ENCODE measurements at regions not wholly inside any gene's neighbourhood (a gene's known extent, or its start where the extent isn't known, plus 50 kb on each side); places are given as distances from the start of the nearest gene placed in this dataset.

DNA sequence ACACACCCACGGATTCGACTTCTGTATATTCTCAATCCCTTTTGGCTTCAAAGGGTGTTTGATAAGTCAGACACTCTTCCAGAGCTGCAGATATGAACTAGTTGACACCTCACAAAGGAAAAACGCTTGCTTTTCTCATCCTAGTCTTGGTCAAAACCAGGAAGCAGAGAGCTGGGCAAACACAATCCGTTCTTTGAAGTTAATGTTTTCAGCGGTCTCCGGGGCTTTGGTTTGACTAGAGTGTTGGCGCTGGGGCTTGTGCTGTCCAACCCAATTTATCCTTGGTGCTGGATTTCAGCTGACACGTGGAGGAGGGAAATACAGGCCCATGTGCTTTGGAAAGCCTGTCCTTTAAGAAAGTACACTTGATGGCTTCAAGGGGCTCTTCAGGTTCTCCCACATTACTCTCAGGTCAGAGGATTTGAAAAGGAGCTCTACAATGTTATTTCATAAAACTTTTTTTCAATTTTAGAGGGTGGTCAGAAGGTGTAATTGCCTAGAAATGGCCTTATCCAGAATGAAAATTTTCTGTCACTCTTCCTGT lies 985.8 kb downstream of the VRK1 start:
- TF ChIP-seq, protein P1, sequence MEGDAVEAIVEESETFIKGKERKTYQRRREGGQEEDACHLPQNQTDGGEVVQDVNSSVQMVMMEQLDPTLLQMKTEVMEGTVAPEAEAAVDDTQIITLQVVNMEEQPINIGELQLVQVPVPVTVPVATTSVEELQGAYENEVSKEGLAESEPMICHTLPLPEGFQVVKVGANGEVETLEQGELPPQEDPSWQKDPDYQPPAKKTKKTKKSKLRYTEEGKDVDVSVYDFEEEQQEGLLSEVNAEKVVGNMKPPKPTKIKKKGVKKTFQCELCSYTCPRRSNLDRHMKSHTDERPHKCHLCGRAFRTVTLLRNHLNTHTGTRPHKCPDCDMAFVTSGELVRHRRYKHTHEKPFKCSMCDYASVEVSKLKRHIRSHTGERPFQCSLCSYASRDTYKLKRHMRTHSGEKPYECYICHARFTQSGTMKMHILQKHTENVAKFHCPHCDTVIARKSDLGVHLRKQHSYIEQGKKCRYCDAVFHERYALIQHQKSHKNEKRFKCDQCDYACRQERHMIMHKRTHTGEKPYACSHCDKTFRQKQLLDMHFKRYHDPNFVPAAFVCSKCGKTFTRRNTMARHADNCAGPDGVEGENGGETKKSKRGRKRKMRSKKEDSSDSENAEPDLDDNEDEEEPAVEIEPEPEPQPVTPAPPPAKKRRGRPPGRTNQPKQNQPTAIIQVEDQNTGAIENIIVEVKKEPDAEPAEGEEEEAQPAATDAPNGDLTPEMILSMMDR (IDR thresholded peaks at IDR 0.05; ENCODE audit: control insufficient read depth, extremely low read depth, insufficient read depth) = no peak
- no peak for DNase-seq (ENCODE audit: low read depth)
- no peak overlapping the region for H3K4me3 ChIP-seq (ENCODE audit: low read depth, low read length)

DNA sequence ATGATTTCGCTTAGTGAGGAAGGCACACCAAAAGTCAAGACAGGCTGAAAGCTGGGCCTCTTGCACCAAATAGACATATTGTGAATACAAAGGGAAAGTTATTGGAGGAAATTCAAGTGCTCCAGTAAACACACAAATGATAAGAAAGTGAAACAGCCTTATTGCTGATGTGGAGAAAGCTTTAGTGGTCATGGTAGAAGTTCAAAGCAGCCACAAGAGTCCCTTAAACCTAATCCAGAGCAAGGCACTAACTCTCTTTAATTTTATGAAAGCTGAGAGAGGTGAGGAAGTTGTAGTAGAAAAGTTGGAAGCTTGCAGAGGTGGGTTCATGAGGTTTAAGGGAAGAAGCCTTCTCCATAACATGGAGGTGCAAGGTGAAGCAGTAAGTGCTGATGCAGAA lies 988.3 kb downstream of the VRK1 start:
- TF ChIP-seq, protein P1 (IDR thresholded peaks at IDR 0.05; ENCODE audit: control insufficient read depth, extremely low read depth, insufficient read depth) = no peak
- no peak for DNase-seq (ENCODE audit: low read depth)
- no peak overlapping the region for H3K4me3 ChIP-seq (ENCODE audit: low read depth, low read length)

DNA sequence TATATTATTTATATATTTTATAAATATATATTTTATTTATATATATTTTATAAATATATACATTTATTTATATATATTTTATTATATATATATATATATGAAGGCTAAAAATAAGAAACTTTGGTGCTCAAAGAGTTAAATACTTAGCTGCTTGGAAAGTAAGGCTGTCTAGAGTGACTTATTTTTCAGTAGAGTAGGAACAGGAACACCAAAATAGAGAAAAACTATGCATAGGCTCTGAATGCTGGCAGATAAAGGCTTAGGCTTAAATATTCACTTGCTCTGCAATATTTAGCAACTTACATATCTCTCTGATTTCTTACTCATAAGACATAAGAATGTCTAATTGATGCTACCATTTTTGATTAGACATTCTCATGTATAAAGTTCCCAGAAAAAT lies 991.2 kb downstream of the VRK1 start:
- no peak for DNase-seq (ENCODE audit: low read depth)
- no peak overlapping the region for H3K4me3 ChIP-seq (ENCODE audit: low read depth, low read length)
- TF ChIP-seq, protein P1 (IDR thresholded peaks at IDR 0.05; ENCODE audit: control insufficient read depth, extremely low read depth, insufficient read depth) = no peak

DNA sequence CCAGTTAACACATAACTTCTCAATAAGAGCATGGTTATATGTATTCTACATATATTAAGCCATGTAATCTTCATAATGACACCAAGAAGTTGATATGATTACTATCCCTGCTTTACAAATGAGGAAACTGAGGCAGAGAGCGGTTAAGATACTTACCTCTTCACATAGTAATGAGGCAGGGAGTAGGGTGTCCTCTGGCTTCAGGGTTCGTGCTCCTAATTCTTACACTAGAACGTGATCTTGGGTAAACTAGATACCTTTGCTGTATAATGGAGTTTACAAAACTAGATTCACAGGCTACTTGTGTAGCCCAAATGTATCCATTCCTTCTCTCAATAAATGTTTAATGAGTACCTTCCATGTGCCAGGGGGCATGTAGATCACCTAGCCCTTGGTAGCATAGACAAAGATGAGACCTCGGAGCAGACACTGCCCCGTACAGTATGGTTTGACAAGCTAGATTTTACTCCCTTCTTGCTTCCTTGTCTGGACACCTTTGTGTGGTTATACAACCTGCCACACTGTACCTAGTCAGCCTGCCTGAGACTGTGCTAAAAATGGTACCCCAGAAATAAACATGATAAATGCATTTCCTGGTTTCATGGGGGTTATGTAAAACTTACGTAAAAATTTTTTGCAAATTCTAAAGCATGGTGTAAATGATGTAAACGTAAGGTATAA lies 991.8 kb downstream of the VRK1 start:
- no peak for DNase-seq (ENCODE audit: low read depth)
- no peak overlapping the region for H3K4me3 ChIP-seq (ENCODE audit: low read depth, low read length)
- TF ChIP-seq, protein P1 (IDR thresholded peaks at IDR 0.05; ENCODE audit: control insufficient read depth, extremely low read depth, insufficient read depth) = no peak

DNA sequence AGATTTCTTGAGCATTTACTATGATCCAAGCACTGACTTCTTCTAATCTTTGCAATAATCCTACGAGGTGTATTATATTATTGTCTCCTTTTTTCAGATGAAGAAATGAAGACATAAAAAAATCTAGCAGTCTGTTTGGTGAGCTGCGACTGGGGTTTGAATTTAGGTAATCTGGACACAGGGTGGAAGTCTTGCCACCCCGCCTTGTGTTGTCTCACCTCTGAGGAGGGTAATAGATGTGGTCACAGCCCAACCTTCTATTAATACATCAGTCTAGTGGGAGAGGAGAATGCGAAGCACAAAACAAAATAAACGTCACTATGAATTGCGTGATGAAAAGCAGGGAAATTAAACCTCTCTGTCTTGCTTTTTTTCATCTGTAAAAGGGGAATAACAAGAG lies 993.9 kb downstream of the VRK1 start:
- no peak overlapping the region for H3K4me3 ChIP-seq (ENCODE audit: low read depth, low read length)
- TF ChIP-seq, protein P1 (IDR thresholded peaks at IDR 0.05; ENCODE audit: control insufficient read depth, extremely low read depth, insufficient read depth) = no peak
- no peak for DNase-seq (ENCODE audit: low read depth)

GRCh38 chr14:97791906-97792305 lies 994.7 kb downstream of the VRK1 start:
- TF ChIP-seq, protein P1 (IDR thresholded peaks at IDR 0.05; ENCODE audit: control insufficient read depth, extremely low read depth, insufficient read depth) = no peak
- H3K4me3 ChIP-seq (ENCODE audit: low read depth, low read length) = no peak overlapping the region
- no peak for DNase-seq (ENCODE audit: low read depth)

DNA sequence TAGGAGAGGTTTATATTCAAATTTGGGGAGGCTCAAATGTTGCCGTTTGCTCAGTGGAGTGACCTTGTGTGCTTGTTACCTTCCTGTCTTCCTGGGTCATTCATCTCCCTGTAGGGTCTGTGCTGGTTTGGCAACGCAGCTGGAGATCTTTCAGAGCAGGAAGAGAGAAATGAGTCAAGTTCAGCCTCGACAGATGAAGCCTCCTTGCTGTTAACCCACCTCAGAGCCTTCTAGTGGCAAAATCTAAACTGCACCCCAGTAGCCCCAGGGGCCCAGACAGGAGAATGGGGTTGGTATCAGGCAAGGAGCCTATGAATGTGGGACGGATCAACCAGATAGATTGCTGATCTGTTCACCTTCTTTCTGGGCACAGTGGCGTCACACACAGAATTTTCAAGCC lies 999.3 kb downstream of the VRK1 start:
- DNase-seq (ENCODE audit: low read depth) = no peak
- TF ChIP-seq, protein P1 (IDR thresholded peaks at IDR 0.05; ENCODE audit: control insufficient read depth, extremely low read depth, insufficient read depth) = no peak
- H3K4me3 ChIP-seq (ENCODE audit: low read depth, low read length) = no peak overlapping the region

Measured in LNCaP clone FGC (cell line).